Gastroesophageal sphincter (tissue), 4 donors: ENCODE measurements at regions not wholly inside any gene's neighbourhood (a gene's known extent, or its start where the extent isn't known, plus 50 kb on each side); places are given as distances from the start of the nearest gene placed in this dataset.

Source experiments
- ATAC-seq: fragments of 150-250 bp; one replicate; pipeline ENCODE4 v1.9.1; 2016; ENCODE audit warnings: mild to moderate bottlenecking, moderate library complexity
- H3K27ac ChIP-seq, 4 donors: fragments of 200-600 bp; sonication (generic) in 3 of 4; 1 replicate in 3 of 4; 2 replicates in 1 of 4; pipeline ENCODE4 v1.5.1; 2016 to 2019
- H3K27me3 ChIP-seq: fragments of 200-600 bp; sonication (generic); one replicate; pipeline ENCODE4 v1.5.1; 2019
- H3K36me3 ChIP-seq, 2 donors: fragments of 200-600 bp; sonication (generic); one replicate each; pipeline ENCODE4 v1.5.1; 2019; ENCODE audit warnings: control low read depth in 1 of 2
- H3K4me1 ChIP-seq, 3 donors: fragments of 200-600 bp; sonication (generic); 1 replicate in 2 of 3; 2 replicates in 1 of 3; pipeline ENCODE4 v1.5.1; 2016 to 2019; ENCODE audit warnings: control low read depth in 2 of 3
- H3K4me3 ChIP-seq, 2 donors: fragments of 200-600 bp; sonication (generic); one replicate each; pipeline ENCODE4 v1.5.1; 2019; ENCODE audit warnings: mild to moderate bottlenecking in 1 of 2, moderate library complexity in 1 of 2
- H3K9me3 ChIP-seq, 3 donors: fragments of 200-600 bp; sonication (generic); one replicate each; pipeline ENCODE4 v1.5.1; 2017 to 2019; ENCODE audit warnings: control low read depth in 2 of 3
- CTCF ChIP-seq, 4 experiments: fragments of 200-600 bp in 2 of 4; fragments of 450-650 bp in 2 of 4; sonication (generic) in 1 of 4; IDR thresholded peaks; one replicate each; pipeline ENCODE4 v1.5.1; 2017 to 2019; ENCODE audit warnings: antibody characterized with exemption in 4 of 4, mild to moderate bottlenecking in 2 of 4, moderate library complexity in 2 of 4
- EP300 ChIP-seq: sonication (generic); formaldehyde crosslinking; IDR thresholded peaks from one replicate; pipeline ENCODE4 v1.6.1; 2017; ENCODE audit warnings: antibody characterized with exemption, mild to moderate bottlenecking
- POLR2A ChIP-seq, 2 donors: fragments of 450-650 bp; IDR thresholded peaks; one replicate each; pipeline ENCODE4 v1.6.1; 2017; ENCODE audit warnings: antibody characterized with exemption in 2 of 2, mild to moderate bottlenecking in 2 of 2, moderate library complexity in 1 of 2
- POLR2AphosphoS5 ChIP-seq: sonication (generic); formaldehyde crosslinking; IDR thresholded peaks from one replicate; pipeline ENCODE4 v1.6.1; 2017; ENCODE audit warnings: antibody characterized with exemption
- WGBS, 2 donors: methylation state at CpG; one replicate each; pipeline ENCODE4 v1.1.5; 2018; ENCODE audit warnings: low coverage in 1 of 2; 5-methylcytosine and 5-hydroxymethylcytosine counted together

GRCh38 chr7:132697003-132697402, 120.7 kb upstream of the PLXNA4 start:
- H3K27ac ChIP-seq: no peak overlapping the region
- no peak overlapping the region for H3K4me3 ChIP-seq
- H3K4me1 ChIP-seq: no peaks in the 10 kb centered on the region
- peaks cover 0 to 5% (median 0%) of the 10 kb centered on the region in 3 donors for H3K9me3 ChIP-seq
- TF ChIP-seq EP300 (no peak), POLR2AphosphoS5 (no peak), POLR2A (IDR thresholded peaks at IDR 0.05) (no peak), CTCF (IDR thresholded peaks at IDR 0.05) (no peak)
- no peak for ATAC-seq
- WGBS, 2 donors: 33% methylated on average over 1 of the region's 4 CpGs; no CpG with 5 or more reads in 1 of the 2 donors
- no peaks in the 10 kb centered on the region for H3K36me3 ChIP-seq
- H3K27me3 ChIP-seq: peaks cover 21% of the 10 kb centered on the region

DNA sequence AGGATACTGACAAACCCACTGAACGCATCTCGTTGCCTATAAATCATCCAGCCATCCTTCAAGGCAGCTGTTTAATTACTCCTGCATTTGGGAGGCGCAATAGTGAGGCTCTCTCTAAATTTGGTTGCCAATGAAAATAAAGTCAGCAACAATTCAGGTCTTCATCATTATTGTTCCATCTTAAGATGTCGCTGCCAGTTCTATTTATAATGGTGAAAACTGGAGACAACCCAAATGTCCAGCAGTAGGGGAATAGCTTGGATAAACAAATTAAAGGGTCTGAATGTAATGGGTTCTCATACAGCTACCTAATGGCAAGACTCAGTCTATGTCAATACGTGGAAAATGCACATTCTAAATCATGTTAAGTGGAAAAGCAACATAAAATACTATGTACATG, 120.1 kb upstream of the PLXNA4 start:
- no peak for ATAC-seq
- no peak for TF ChIP-seq CTCF (IDR thresholded peaks at IDR 0.05)
- no peak for TF ChIP-seq POLR2A (IDR thresholded peaks at IDR 0.05)
- no peak for TF ChIP-seq EP300
- TF ChIP-seq POLR2AphosphoS5: no peak
- Histone ChIP-seq H3K27ac (no peak overlapping the region), H3K4me3 (no peak overlapping the region), H3K36me3 (no peaks in the 10 kb centered on the region), H3K4me1 (no peaks in the 10 kb centered on the region), H3K27me3 (peaks cover 21% of the 10 kb centered on the region), H3K9me3 (no peaks in the 10 kb centered on the region)
- WGBS, 2 donors: 59 to 63% methylated on average over 3 to 5 of the region's 5 CpGs

GRCh38 chr7:132691201-132691600, 114.9 kb upstream of the PLXNA4 start:
- Histone ChIP-seq H3K36me3 (no peaks in the 10 kb centered on the region), H3K9me3 (no peaks in the 10 kb centered on the region), H3K27ac (no peak overlapping the region), H3K27me3 (peaks cover 13% of the 10 kb centered on the region), H3K4me1 (no peaks in the 10 kb centered on the region), H3K4me3 (no peak overlapping the region)
- 74 to 84% methylated on average over 3 of the region's 3 CpGs for WGBS, 2 donors
- TF ChIP-seq EP300 (no peak), POLR2A (IDR thresholded peaks at IDR 0.05) (no peak), POLR2AphosphoS5 (no peak), CTCF (IDR thresholded peaks at IDR 0.05) (no peak)
- no peak for ATAC-seq

- Histone ChIP-seq H3K4me3 (no peak overlapping the region), H3K36me3 (no peaks in the 10 kb centered on the region), H3K9me3 (no peaks in the 10 kb centered on the region), H3K4me1 (no peaks in the 10 kb centered on the region), H3K27me3 (peaks cover 12% of the 10 kb centered on the region), H3K27ac (no peak overlapping the region)
- TF ChIP-seq EP300 (no peak), POLR2AphosphoS5 (no peak), CTCF (IDR thresholded peaks at IDR 0.05) (no peak), POLR2A (IDR thresholded peaks at IDR 0.05) (no peak)
- ATAC-seq: no peak
- 84 to 95% methylated on average over 3 to 9 of the region's 10 CpGs for WGBS, 2 donors
These were observed 113.9 kb upstream of the PLXNA4 start for GRCh38 chr7:132690174-132690573.

GRCh38 chr7:132687981-132688383, 111.7 kb upstream of the PLXNA4 start:
- no peak for TF ChIP-seq POLR2A (IDR thresholded peaks at IDR 0.05)
- no peak for TF ChIP-seq POLR2AphosphoS5
- no peak for TF ChIP-seq CTCF (IDR thresholded peaks at IDR 0.05)
- no peak for TF ChIP-seq EP300
- no peaks in the 10 kb centered on the region for H3K4me1 ChIP-seq
- no peaks in the 10 kb centered on the region for H3K9me3 ChIP-seq
- peaks cover 3% of the 10 kb centered on the region for H3K27me3 ChIP-seq
- no peak for ATAC-seq
- H3K4me3 ChIP-seq: no peak overlapping the region
- no peak overlapping the region for H3K27ac ChIP-seq
- 61% methylated on average over 5 of the region's 5 CpGs; no CpG with 5 or more reads in 1 of the 2 donors for WGBS, 2 donors
- H3K36me3 ChIP-seq: no peaks in the 10 kb centered on the region
